GM18502 (cell line): ENCODE measurements at regions not wholly inside any gene's neighbourhood (a gene's known extent, or its start where the extent isn't known, plus 50 kb on each side); places are given as distances from the start of the nearest gene placed in this dataset.

Experiments used
- ATAC-seq: cut with Tn5 transposase; IDR thresholded peaks from one replicate; pipeline ENCODE4 v1.9.1; 2021; ENCODE audit warnings: mild to moderate bottlenecking; ENCODE audit not compliant: unreplicated experiment, poor library complexity

GRCh38 chr2:66836851-66837250 lies 401.9 kb downstream of the MEIS1 start:
- ATAC-seq, result no peak

- no peak for ATAC-seq
Measured at GRCh38 chr2:66839551-66840320, 404.8 kb downstream of the MEIS1 start.

- no peak for ATAC-seq
Measured at GRCh38 chr2:66840321-66841002, 405.5 kb downstream of the MEIS1 start.

- ATAC-seq, result no peak
Measured at GRCh38 chr2:66843847-66844246, 408.9 kb downstream of the MEIS1 start.

- no peak for ATAC-seq
Measured at GRCh38 chr2:66845307-66845706, 410.4 kb downstream of the MEIS1 start.

GRCh38 chr2:66846887-66847286 lies 412.0 kb downstream of the MEIS1 start:
- ATAC-seq, result no peak

GRCh38 chr2:66849153-66849755 lies 414.3 kb downstream of the MEIS1 start:
- ATAC-seq, result no peak

GRCh38 chr2:66850376-66850775 lies 415.5 kb downstream of the MEIS1 start:
- no peak for ATAC-seq

- ATAC-seq, result no peak
Measured at GRCh38 chr2:66851449-66851872, 416.5 kb downstream of the MEIS1 start.

- no peak for ATAC-seq
Measured at GRCh38 chr2:66852953-66853352, 418.0 kb downstream of the MEIS1 start.

GRCh38 chr2:66853585-66853984 lies 418.7 kb downstream of the MEIS1 start:
- ATAC-seq, result no peak

- ATAC-seq, result no peak
Measured at GRCh38 chr2:66854298-66854697, 419.4 kb downstream of the MEIS1 start.

GRCh38 chr2:66862885-66863650 lies 428.1 kb downstream of the MEIS1 start:
- no peak for ATAC-seq

- ATAC-seq, result no peak
Measured at GRCh38 chr2:66865161-66865560, 430.2 kb downstream of the MEIS1 start.

- no peak for ATAC-seq
Measured at GRCh38 chr2:66866331-66867062, 431.6 kb downstream of the MEIS1 start.

GRCh38 chr2:66867063-66867441 lies 432.1 kb downstream of the MEIS1 start:
- no peak for ATAC-seq

- no peak for ATAC-seq
Measured at GRCh38 chr2:66869076-66869475, 434.2 kb downstream of the MEIS1 start.

- no peak for ATAC-seq
Measured at GRCh38 chr2:66872081-66872985, 437.4 kb downstream of the MEIS1 start.
